GM21576 (cell line): ENCODE measurements at regions not wholly inside any gene's neighbourhood (a gene's known extent, or its start where the extent isn't known, plus 50 kb on each side); places are given as distances from the start of the nearest gene placed in this dataset.

Source experiments
- ATAC-seq: cut with Tn5 transposase; IDR thresholded peaks from one replicate; pipeline ENCODE4 v1.9.1; 2021; ENCODE audit warnings: mild to moderate bottlenecking, moderate library complexity; ENCODE audit not compliant: unreplicated experiment

- ATAC-seq, result no peak
Observed at GRCh38 chrX:7233580-7234406, 85.8 kb upstream of the PUDP start.

- ATAC-seq, result no peak
Observed at GRCh38 chrX:7228226-7228625, 80.3 kb upstream of the PUDP start.

- no peak for ATAC-seq
Observed at GRCh38 chrX:7225338-7225737, 77.4 kb upstream of the PUDP start.

GRCh38 chrX:7223271-7223670 lies 75.3 kb upstream of the PUDP start:
- ATAC-seq, result no peak

- ATAC-seq, result no peak
Observed at GRCh38 chrX:7220121-7220520, 72.2 kb upstream of the PUDP start.

GRCh38 chrX:7219153-7219705 lies 71.3 kb upstream of the PUDP start:
- ATAC-seq, result no peak

- no peak for ATAC-seq
Observed at GRCh38 chrX:7218321-7219152, 70.6 kb upstream of the PUDP start.

GRCh38 chrX:7216981-7217587 lies 69.1 kb upstream of the PUDP start:
- no peak for ATAC-seq

GRCh38 chrX:7215842-7216241 lies 67.9 kb upstream of the PUDP start:
- ATAC-seq, result no peak

GRCh38 chrX:7214251-7214650 lies 66.3 kb upstream of the PUDP start:
- ATAC-seq, result no peak

- ATAC-seq, result no peak
Observed at GRCh38 chrX:7205037-7205577, 57.2 kb upstream of the PUDP start.

- ATAC-seq, result no peak
Observed at GRCh38 chrX:7204619-7205018, 56.7 kb upstream of the PUDP start.

- no peak for ATAC-seq
Observed at GRCh38 chrX:7202206-7202605, 54.3 kb upstream of the PUDP start.

- ATAC-seq, result no peak
Observed at GRCh38 chrX:7201496-7201895, 53.5 kb upstream of the PUDP start.

- ATAC-seq, result no peak
Observed at GRCh38 chrX:7198499-7198898, 50.5 kb upstream of the PUDP start.
